ENCODE measurements at regions not wholly inside any gene's neighbourhood (a gene's known extent, or its start where the extent isn't known, plus 50 kb on each side); places are given as distances from the start of the nearest gene placed in this dataset.

GRCh38 chr13:76607866-76608265, 278.3 kb downstream of the KCTD12 start:
- no peaks in the 10 kb centered on the region for H3K4me1 ChIP-seq (ENCODE audit: control insufficient read depth in 2 of 3, insufficient read depth in 2 of 3, low read depth in 1 of 3, low read length in 3 of 3)
- DNase-seq = no peak
- no peak overlapping the region for H3K27ac ChIP-seq (ENCODE audit: low read depth in 2 of 2, low read length in 2 of 2)

DNA sequence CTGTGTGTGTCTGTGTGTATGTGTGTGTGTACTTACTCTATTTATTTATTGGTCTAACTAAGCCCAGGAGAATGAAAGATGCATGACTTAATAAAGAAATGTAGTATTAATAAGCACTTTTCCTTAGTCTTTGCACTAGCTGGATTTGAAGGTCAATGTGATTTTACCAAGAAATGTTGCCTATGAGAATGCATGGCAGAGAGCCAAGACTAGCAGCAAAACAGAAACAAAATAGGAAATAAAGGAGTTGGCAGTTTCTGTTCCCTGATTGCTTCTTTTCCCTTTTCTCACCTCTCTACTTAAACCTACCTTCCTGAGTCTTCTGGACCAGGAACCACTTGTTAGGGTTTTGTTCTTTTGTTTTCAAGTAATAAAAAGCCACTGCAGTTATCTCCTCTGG, 286.1 kb downstream of the KCTD12 start:
- Histone ChIP-seq H3K9me3 (ENCODE audit: control insufficient read depth in 2 of 3, insufficient read depth in 1 of 3, low read length in 3 of 3) (no peaks in the 10 kb centered on the region), H3K27me3 (ENCODE audit: control insufficient read depth, insufficient read depth, low read length) (no peaks in the 10 kb centered on the region), H3K4me3 (ENCODE audit: low read length in 3 of 3) (no peak overlapping the region), H3K4me1 (ENCODE audit: control insufficient read depth in 2 of 3, insufficient read depth in 2 of 3, low read depth in 1 of 3, low read length in 3 of 3) (no peaks in the 10 kb centered on the region), H3K9ac (ENCODE audit: low read length in 3 of 3) (no peak overlapping the region), H3K36me3 (ENCODE audit: control insufficient read depth in 2 of 3, insufficient read depth in 3 of 3, low read length in 3 of 3) (no peaks in the 10 kb centered on the region), H3K27ac (ENCODE audit: low read depth in 2 of 2, low read length in 2 of 2) (no peak overlapping the region)
- TF ChIP-seq CTCF (IDR thresholded peaks at IDR 0.05; ENCODE audit: borderline replicate concordance, extremely low read depth, insufficient read depth) = no peak
- peak in 2 of 5 donors; percentile 8 to 30 for DNase-seq
- FAIRE-seq = no peak
- intact Hi-C loops (cut with DNase I) = no loop called here

More at GRCh38 chr13:76607866-76608265, 278.3 kb downstream of the KCTD12 start:
- TF ChIP-seq CTCF (IDR thresholded peaks at IDR 0.05; ENCODE audit: borderline replicate concordance, extremely low read depth, insufficient read depth) = no peak
- Histone ChIP-seq H3K9ac (ENCODE audit: low read length in 3 of 3) (no peak overlapping the region), H3K27me3 (ENCODE audit: control insufficient read depth, insufficient read depth, low read length) (no peaks in the 10 kb centered on the region), H3K4me3 (ENCODE audit: low read length in 3 of 3) (no peak overlapping the region), H3K9me3 (ENCODE audit: control insufficient read depth in 2 of 3, insufficient read depth in 1 of 3, low read length in 3 of 3) (no peaks in the 10 kb centered on the region), H3K36me3 (ENCODE audit: control insufficient read depth in 2 of 3, insufficient read depth in 3 of 3, low read length in 3 of 3) (no peaks in the 10 kb centered on the region)
- intact Hi-C loops (cut with DNase I) = no loop called here
- no peak for FAIRE-seq

DNA sequence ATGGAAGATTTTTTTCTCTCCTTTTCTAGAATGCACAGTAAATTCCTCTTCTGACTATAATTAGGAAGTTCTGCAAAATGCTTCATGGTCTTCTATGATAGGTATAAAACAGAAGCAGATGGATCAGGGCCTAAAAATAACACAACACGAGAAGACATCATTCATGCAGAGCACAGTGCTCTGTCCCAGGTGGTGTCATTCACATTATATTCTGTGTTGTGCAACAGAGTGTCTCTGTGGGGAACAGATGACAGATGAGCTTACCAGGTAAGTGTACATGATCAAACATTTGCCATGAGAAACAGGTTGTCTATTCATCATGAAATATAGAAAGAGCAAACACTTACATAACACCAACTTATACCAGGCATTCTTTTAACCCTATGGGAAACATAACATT, 288.3 kb downstream of the KCTD12 start:
- Histone ChIP-seq H3K9me3 (ENCODE audit: control insufficient read depth in 2 of 3, insufficient read depth in 1 of 3, low read length in 3 of 3) (no peaks in the 10 kb centered on the region), H3K9ac (ENCODE audit: low read length in 3 of 3) (no peak overlapping the region), H3K4me1 (ENCODE audit: control insufficient read depth in 2 of 3, insufficient read depth in 2 of 3, low read depth in 1 of 3, low read length in 3 of 3) (no peaks in the 10 kb centered on the region), H3K36me3 (ENCODE audit: control insufficient read depth in 2 of 3, insufficient read depth in 3 of 3, low read length in 3 of 3) (no peaks in the 10 kb centered on the region), H3K27me3 (ENCODE audit: control insufficient read depth, insufficient read depth, low read length) (no peaks in the 10 kb centered on the region), H3K27ac (ENCODE audit: low read depth in 2 of 2, low read length in 2 of 2) (no peak overlapping the region), H3K4me3 (ENCODE audit: low read length in 3 of 3) (no peak overlapping the region)
- TF ChIP-seq CTCF (IDR thresholded peaks at IDR 0.05; ENCODE audit: borderline replicate concordance, extremely low read depth, insufficient read depth) = no peak
- no peak for FAIRE-seq
- DNase-seq = no peak
- intact Hi-C loops (cut with DNase I) = no loop called here

- DNase-seq (no peak), FAIRE-seq (no peak)
- no peak for TF ChIP-seq CTCF (IDR thresholded peaks at IDR 0.05; ENCODE audit: borderline replicate concordance, extremely low read depth, insufficient read depth)
- Histone ChIP-seq H3K4me3 (ENCODE audit: low read length in 3 of 3) (no peak overlapping the region), H3K27ac (ENCODE audit: low read depth in 2 of 2, low read length in 2 of 2) (no peak overlapping the region), H3K36me3 (ENCODE audit: control insufficient read depth in 2 of 3, insufficient read depth in 3 of 3, low read length in 3 of 3) (no peaks in the 10 kb centered on the region), H3K27me3 (ENCODE audit: control insufficient read depth, insufficient read depth, low read length) (no peaks in the 10 kb centered on the region), H3K9me3 (ENCODE audit: control insufficient read depth in 2 of 3, insufficient read depth in 1 of 3, low read length in 3 of 3) (no peaks in the 10 kb centered on the region), H3K9ac (ENCODE audit: low read length in 3 of 3) (no peak overlapping the region), H3K4me1 (ENCODE audit: control insufficient read depth in 2 of 3, insufficient read depth in 2 of 3, low read depth in 1 of 3, low read length in 3 of 3) (no peaks in the 10 kb centered on the region)
- intact Hi-C loops (cut with DNase I) = no loop called here
Measured at GRCh38 chr13:76596216-76596615, 290.0 kb downstream of the KCTD12 start.

Data from kidney (tissue), 13 donors.